Right hindlimb (tissue), 1 donor: ENCODE measurements at regions not wholly inside any gene's neighbourhood (a gene's known extent, or its start where the extent isn't known, plus 50 kb on each side); places are given as distances from the start of the nearest gene placed in this dataset.
A peak's percentile ranks its signal among the peaks of the same experiment; 100 is the strongest.
"Not testable (repeated sequence)": the region's sequence is repeated elsewhere in the genome, so short reads cannot be mapped to it uniquely, and the experiment has no call there.

ENCODE experiments used
- DNase-seq: peaks from one replicate; pipeline ENCODE4 v3.0.0-alpha.2; 2018

DNA sequence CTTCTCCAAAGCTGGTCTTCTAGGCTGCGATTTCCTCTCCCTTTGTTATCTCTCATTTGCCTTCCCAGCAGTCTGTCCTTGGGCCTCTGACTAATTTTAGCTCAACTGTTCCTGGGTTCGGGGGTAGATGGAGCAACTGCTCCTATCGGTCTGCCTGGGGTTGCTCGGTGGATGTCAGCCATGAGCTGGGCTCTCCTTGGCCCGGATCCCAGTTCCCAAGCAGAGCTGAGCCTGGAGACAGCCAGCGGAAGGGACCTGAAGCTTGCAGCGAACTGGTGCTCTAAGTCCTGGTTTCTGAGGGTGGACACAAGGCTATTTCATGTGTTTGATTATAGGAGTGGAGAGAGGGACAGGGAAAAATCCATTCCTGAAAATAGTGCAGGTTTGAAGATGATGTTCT, 423.0 kb downstream of the RPS6KC1 start:
- DNase-seq: peak; percentile 55

- DNase-seq: no peak
Measured at GRCh38 chr1:213481395-213481794, 430.4 kb downstream of the RPS6KC1 start.

- no peak for DNase-seq
Measured at GRCh38 chr1:213484333-213484732, 433.3 kb downstream of the RPS6KC1 start.

DNA sequence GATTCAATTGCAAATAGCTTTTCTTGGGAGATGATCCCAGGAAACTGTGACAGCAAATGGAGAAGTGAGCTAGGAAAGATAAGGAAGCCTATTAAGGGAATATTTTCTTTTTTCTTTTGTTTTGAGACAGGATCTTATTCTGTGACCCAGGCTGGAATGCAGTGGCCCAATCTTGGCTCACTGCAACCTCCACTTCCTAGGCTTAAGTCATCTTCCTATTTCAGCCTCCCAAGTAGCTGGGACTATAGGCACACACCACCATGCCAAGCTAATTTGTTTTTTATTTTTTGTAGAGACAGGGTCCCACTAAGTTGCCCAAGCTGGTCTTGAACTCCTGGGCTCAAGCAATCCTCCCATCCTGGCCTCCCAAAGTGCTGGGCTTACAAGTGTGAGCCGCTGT, 433.7 kb downstream of the RPS6KC1 start:
- DNase-seq: no peak

DNA sequence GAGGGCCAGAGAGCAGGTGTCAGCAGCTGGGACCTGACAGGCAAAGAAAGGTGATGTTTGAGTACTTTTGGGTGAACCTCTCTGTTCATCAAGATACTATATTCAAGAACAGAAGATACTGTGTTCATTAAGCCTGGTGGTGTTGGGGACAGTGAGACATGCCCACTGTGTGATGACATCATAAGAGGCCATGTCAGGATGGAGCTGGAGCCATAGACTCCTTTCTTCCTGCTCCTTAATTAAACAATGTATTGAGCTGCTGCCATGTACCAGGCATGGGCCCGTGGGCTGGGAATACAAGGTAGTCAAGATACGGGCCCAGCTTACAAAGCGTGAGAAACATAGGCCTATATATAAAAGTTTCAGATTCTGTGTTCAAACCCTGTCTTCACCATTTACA, 435.4 kb downstream of the RPS6KC1 start:
- no peak for DNase-seq

- no peak for DNase-seq
Measured at GRCh38 chr1:213491468-213491867, 440.4 kb downstream of the RPS6KC1 start.

GRCh38 chr1:213492161-213493041, 441.4 kb downstream of the RPS6KC1 start:
- DNase-seq: no peak

GRCh38 chr1:213499444-213499843, 448.4 kb downstream of the RPS6KC1 start:
- DNase-seq: no peak

DNA sequence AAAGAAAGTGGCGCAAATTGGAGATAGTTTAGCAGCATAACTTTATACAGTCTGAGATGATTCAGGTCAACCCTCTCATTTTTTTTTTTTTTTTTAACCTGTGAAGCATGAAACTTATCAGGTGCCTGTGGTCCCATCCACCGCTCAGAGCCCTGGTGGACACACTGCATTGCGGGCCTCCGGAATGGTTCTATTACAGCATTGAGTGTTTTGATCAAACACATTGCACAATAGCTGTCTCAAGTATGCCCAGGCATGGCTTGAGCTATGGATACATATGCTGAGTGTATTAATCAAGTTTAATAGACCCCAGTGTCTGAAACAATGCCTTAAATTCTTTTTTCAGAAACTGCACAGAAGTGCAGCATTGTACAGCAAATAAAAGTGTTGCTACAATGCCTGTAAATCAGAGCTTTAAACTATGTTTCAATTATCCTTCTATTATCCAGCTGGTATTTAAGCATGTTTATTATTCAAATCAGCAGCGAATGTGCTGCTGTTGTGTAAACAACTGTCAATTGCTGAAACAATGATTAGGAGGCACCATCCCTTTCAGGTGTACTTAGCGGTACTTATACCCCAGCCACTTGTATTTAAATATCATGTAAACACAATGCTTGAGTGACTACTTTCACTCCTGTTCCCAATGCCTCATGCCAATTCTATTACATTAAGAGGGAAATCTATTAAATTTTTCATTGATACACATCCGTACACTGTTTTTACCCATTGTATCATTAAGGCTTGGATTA, 456.6 kb downstream of the RPS6KC1 start:
- DNase-seq: no peak

- DNase-seq: no peak
Measured at GRCh38 chr1:213511173-213511572, 460.1 kb downstream of the RPS6KC1 start.

GRCh38 chr1:213512316-213512715, 461.3 kb downstream of the RPS6KC1 start:
- no peak for DNase-seq

- no peak for DNase-seq
Measured at GRCh38 chr1:213513006-213513405, 462.0 kb downstream of the RPS6KC1 start.

GRCh38 chr1:213514408-213515179, 463.6 kb downstream of the RPS6KC1 start:
- DNase-seq: not testable (repeated sequence)

DNA sequence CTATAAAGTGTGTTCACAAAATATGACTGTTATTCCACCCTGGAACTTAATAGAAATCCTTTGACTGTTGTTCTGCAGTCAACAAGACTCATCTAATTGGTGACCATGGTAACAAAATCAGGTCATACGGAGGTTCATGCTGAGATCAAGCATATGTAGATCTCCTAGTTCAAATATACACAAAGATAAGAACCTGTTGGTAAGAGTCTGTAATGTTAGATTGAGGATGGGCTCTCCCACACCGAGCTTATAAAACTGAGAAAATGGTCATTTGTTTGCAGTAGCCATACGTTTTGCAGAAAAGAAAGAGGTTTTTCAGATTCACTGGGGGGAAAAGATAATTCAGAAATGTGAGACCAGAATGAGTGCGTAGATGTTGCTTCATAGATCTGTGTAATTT, 468.1 kb downstream of the RPS6KC1 start:
- no peak for DNase-seq

DNA sequence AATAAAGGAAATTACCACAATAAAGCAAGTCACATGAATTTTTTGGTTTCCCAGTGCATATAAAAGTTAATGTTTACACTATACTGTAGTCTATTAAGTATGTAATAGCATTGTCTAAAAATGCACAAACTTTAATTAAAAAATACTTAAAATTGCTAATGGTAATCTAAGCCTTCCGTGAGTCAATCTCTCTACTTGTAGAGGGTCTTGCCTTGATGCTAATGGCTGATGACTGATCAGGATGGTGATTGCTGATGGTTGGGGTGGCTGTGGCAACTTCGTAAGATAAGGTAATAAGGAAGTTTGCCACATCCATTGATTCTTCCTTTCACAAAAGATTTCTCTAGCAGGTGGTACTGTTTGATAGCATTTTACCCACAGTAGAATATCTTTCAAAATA, 466.6 kb upstream of the PROX1 start:
- no peak for DNase-seq

DNA sequence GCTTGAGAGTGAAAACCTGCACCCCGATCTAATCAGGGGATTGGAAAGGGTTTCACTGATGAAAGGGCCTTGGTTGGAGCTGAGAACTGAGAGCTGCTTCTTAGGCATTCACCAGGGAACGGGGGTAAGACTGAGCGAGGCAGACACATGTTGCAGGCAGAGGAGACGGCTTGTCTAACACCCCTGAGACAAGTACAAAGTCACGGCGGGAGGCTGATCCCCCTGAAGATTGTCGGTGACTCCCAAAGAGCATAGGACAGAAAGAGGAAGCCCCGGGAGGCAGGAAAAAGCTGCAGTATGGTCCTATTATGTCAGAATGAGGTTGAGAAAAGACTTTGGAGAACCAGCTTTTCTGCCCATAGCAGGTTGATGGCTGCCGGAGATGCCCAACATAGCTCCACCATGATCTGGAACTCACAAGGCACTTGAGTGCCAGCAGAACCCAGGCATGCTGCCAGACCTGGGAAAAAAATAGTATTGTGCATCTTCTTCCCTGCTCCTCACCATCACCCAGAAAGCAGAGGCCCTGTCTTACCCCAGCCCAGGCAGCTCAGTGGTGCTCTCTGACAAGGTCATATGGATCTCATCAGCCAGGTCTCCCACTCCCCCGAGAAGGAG, 463.9 kb upstream of the PROX1 start:
- DNase-seq: no peak

DNA sequence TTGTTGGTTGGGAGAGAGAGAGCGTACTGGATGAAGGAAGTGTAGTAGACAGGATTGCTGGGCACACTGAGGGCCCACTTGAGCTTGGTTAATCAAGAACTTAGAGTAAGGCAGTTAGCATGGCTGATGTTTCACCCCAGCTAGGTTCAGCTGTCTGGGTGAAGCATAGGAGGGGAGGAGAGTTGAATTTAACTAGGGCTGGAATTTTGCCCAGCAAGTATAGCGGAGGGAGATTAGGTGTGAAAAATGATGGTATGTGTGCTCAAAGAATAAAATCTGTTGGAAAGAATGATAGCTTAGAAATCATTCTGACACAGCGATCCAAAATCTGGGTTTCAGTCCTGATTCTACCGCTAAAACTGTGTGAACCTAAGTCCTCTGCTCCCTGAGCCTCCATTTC, 461.5 kb upstream of the PROX1 start:
- DNase-seq: no peak

DNA sequence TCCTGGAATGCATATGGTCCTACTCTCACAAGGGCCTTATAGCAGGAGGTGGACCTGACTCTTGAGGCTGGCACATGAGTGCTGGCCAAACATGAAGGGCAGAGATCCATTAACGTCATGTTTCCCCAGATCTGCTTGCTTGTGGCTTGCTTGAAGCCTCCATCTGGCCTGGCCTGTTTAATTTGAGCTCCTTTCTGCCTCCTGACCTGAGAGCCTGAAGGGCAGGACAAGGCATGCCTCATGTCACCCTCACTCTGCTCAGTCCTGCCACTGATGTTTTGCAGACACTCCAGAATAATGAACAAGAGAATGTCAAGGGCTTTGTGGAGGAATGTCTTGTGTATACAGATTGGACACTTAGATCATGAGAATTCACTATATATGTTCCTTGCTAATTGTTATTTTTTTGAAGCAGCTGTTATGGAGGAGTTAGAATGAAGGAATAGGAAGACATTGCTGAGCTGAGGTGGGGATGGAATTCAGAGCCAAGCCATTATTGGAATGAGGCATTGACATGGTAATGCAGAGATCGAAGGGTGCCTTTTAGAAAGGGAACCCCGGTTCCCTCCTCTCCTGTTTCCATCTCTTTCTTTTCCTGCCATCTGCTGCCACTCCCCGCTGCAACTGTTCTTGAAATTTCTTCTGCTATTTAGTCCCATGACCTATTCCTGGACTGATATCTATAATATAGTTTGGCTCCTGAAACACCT, 457.0 kb upstream of the PROX1 start:
- DNase-seq: no peak

- no peak for DNase-seq
Measured at GRCh38 chr1:213531369-213532310, 456.1 kb upstream of the PROX1 start.

DNA sequence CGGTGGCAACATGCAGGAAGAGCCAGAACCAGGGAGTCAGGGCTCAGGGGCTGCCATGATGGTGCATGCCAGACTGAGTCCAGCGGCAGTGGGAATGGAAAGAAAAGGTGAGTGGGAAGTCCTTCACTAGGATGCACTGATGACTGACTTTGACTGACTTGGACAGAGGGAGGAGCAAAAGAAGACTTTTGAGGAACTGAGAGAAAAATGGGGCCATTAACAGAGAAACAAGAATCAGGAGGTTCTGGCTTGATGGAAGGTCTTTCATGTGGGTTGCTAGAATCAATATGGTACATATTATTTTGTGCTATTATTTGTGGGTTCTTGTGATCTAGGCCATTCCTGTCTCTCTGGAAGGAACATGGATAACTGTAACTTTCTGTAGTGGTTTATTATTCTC, 454.6 kb upstream of the PROX1 start:
- DNase-seq: no peak

DNA sequence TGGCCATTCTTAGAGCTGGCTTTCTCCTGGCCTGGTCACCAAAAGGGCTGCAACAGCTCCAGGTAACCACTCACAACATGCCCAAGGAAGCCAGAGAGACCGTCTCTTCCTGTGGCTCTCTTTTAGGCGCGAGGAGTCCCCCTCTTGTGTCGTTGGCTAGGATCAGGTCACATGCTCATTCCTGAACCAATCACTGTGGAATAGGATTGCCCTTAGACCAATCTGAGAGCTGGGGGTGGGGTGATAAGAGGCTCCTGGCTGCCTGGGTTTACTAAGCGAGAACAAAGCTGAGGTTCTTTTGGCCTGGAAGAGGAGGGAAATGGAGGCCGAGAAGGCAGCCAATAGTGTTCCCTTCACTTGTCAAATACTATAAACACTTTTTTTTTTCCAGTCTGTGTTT, 452.1 kb upstream of the PROX1 start:
- no peak for DNase-seq
